ENCODE measurements at regions not wholly inside any gene's neighbourhood (a gene's known extent, or its start where the extent isn't known, plus 50 kb on each side); places are given as distances from the start of the nearest gene placed in this dataset.

DNA sequence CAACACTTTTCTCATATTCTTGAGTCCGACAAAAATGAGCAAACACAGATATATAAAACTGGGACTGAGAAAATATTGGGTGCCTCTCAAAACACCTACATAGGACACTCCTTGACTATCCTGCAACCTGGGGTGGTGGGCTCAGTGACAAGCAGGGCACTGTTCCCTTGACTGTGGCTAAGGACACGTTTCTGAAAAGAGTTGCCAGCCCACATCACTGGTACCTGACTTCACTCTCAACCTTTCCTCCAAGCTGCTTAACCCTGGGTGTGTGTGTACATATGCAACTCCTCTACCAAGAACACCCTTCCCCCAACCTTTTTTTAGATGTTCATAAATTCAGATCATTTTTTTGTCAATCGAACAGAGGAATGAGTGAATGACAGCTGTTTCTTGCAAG, 148.7 kb downstream of the ACTL7B start:
- ChIA-PET POLR2A (no interaction called here), CTCF (no interaction called here)
- TF ChIP-seq, protein P1, sequence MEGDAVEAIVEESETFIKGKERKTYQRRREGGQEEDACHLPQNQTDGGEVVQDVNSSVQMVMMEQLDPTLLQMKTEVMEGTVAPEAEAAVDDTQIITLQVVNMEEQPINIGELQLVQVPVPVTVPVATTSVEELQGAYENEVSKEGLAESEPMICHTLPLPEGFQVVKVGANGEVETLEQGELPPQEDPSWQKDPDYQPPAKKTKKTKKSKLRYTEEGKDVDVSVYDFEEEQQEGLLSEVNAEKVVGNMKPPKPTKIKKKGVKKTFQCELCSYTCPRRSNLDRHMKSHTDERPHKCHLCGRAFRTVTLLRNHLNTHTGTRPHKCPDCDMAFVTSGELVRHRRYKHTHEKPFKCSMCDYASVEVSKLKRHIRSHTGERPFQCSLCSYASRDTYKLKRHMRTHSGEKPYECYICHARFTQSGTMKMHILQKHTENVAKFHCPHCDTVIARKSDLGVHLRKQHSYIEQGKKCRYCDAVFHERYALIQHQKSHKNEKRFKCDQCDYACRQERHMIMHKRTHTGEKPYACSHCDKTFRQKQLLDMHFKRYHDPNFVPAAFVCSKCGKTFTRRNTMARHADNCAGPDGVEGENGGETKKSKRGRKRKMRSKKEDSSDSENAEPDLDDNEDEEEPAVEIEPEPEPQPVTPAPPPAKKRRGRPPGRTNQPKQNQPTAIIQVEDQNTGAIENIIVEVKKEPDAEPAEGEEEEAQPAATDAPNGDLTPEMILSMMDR (IDR thresholded peaks at IDR 0.05; ENCODE audit: insufficient read depth in 1 of 2, low read depth in 1 of 2, low read length in 1 of 2, severe bottlenecking in 1 of 2, unreplicated experiment in 1 of 2): no peak
- Histone ChIP-seq H3K4me1 (no peaks in the 10 kb centered on the region), H3K9me3 (no peaks in the 10 kb centered on the region), H3K36me3 (ENCODE audit: control insufficient read depth, insufficient read depth, low read length) (no peaks in the 10 kb centered on the region), H3K4me3 (ENCODE audit: low read depth, low read length) (no peak overlapping the region), H3K27me3 (replicated peaks; ENCODE audit: control insufficient read depth, insufficient read depth, low read length) (no peaks in the 10 kb centered on the region)
- Mint-ChIP-seq H3K4me1 (ENCODE audit: low read depth, unreplicated experiment) (no peaks in the 10 kb centered on the region), H3K27me3 (ENCODE audit: insufficient read depth, unreplicated experiment) (peaks cover 16% of the 10 kb centered on the region), H3K9me3 (ENCODE audit: unreplicated experiment) (no peaks in the 10 kb centered on the region), H3K27ac (ENCODE audit: unreplicated experiment) (no peak overlapping the region), H3K4me3 (ENCODE audit: unreplicated experiment) (no peak overlapping the region), H3K36me3 (ENCODE audit: insufficient read depth, unreplicated experiment) (no peaks in the 10 kb centered on the region)
- intact Hi-C loops (cut with micrococcal nuclease; ENCODE audit: unreplicated experiment): no loop called here
- no peak for DNase-seq
- BruUV-seq (replicated peaks): no TSS peak

DNA sequence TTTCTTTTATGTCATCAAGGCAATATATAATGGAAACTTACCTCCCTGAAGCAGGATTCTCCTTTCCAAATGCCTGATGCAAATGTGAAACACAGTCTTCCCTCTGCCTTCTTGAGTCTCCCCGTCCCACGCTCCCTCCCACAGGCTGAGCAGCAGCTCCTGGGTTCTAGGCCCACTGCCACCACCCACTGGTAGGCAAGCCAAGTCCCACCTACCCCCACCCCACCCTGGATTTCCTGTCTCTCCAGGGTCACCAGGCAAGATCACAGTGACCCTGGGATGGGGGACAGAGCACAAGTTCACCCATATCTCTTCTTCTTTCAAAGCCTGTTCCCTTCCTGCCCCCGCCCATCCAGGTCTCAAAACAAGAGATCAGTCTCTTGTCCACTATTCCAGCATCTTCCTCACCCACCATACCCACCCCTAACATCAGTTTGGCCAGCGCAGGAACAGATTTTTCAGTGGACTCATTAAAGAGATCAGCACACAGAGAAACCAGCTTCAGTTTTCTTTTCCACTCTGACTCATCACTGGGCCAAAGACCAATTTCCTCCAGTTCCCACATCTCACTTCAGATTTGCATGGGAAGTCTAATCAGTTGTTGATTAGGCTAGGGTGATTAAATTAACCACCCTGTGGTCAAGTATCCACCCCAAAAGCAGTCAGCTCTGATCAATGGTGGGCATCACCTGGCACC, 151.5 kb downstream of the ACTL7B start:
- no TSS peak for BruUV-seq (replicated peaks)
- Histone ChIP-seq H3K9me3 (no peaks in the 10 kb centered on the region), H3K27me3 (replicated peaks; ENCODE audit: control insufficient read depth, insufficient read depth, low read length) (no peaks in the 10 kb centered on the region), H3K36me3 (ENCODE audit: control insufficient read depth, insufficient read depth, low read length) (no peaks in the 10 kb centered on the region), H3K4me1 (no peaks in the 10 kb centered on the region), H3K4me3 (ENCODE audit: low read depth, low read length) (no peak overlapping the region)
- intact Hi-C loops (cut with micrococcal nuclease; ENCODE audit: unreplicated experiment): no loop called here
- Mint-ChIP-seq H3K9me3 (ENCODE audit: unreplicated experiment) (no peaks in the 10 kb centered on the region), H3K27ac (ENCODE audit: unreplicated experiment) (no peak overlapping the region), H3K36me3 (ENCODE audit: insufficient read depth, unreplicated experiment) (no peaks in the 10 kb centered on the region), H3K27me3 (ENCODE audit: insufficient read depth, unreplicated experiment) (peaks cover 16% of the 10 kb centered on the region), H3K4me3 (ENCODE audit: unreplicated experiment) (no peak overlapping the region), H3K4me1 (ENCODE audit: low read depth, unreplicated experiment) (no peaks in the 10 kb centered on the region)
- DNase-seq: no peak
- TF ChIP-seq, protein P1 (IDR thresholded peaks at IDR 0.05; ENCODE audit: insufficient read depth in 1 of 2, low read depth in 1 of 2, low read length in 1 of 2, severe bottlenecking in 1 of 2, unreplicated experiment in 1 of 2): no peak
- POLR2A ChIA-PET: no interaction called here
- CTCF ChIA-PET: no interaction called here

DNA sequence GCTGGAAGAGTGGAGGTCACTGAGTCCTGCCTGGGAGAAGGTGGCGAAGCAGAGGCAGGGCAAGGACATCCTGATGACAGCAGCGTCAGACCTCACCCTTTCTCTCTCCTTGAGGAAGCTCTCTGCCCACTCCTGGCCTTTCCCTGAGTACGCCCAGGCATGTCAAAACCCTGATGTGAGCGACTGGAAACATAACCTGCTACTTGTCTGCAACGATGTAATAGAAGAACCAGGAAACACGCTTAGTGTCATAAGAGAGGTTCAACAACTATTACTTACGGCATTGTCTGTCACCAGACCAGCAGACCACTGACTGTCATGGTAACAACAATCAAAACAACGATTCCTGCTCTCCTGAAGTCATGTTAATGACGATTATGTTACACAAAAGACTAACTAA, 152.4 kb downstream of the ACTL7B start:
- H3K4me3 ChIP-seq (ENCODE audit: low read depth, low read length): no peak overlapping the region
- no peak for DNase-seq
- Mint-ChIP-seq H3K9me3 (ENCODE audit: unreplicated experiment) (no peaks in the 10 kb centered on the region), H3K27me3 (ENCODE audit: insufficient read depth, unreplicated experiment) (peaks cover 13% of the 10 kb centered on the region), H3K36me3 (ENCODE audit: insufficient read depth, unreplicated experiment) (no peaks in the 10 kb centered on the region), H3K4me1 (ENCODE audit: low read depth, unreplicated experiment) (no peaks in the 10 kb centered on the region), H3K27ac (ENCODE audit: unreplicated experiment) (no peak overlapping the region), H3K4me3 (ENCODE audit: unreplicated experiment) (no peak overlapping the region)
- H3K4me1 ChIP-seq: no peaks in the 10 kb centered on the region
- BruUV-seq (replicated peaks): no TSS peak
- H3K36me3 ChIP-seq (ENCODE audit: control insufficient read depth, insufficient read depth, low read length): no peaks in the 10 kb centered on the region
- H3K27me3 ChIP-seq (replicated peaks; ENCODE audit: control insufficient read depth, insufficient read depth, low read length): no peaks in the 10 kb centered on the region
- ChIA-PET POLR2A (no interaction called here), CTCF (no interaction called here)
- no peaks in the 10 kb centered on the region for H3K9me3 ChIP-seq
- TF ChIP-seq, protein P1 (IDR thresholded peaks at IDR 0.05; ENCODE audit: insufficient read depth in 1 of 2, low read depth in 1 of 2, low read length in 1 of 2, severe bottlenecking in 1 of 2, unreplicated experiment in 1 of 2): no peak
- intact Hi-C loops (cut with micrococcal nuclease; ENCODE audit: unreplicated experiment): no loop called here

All from Caco-2 (cell line).